Neural crest cell (in vitro differentiated cells): ENCODE measurements at regions not wholly inside any gene's neighbourhood (a gene's known extent, or its start where the extent isn't known, plus 50 kb on each side); places are given as distances from the start of the nearest gene placed in this dataset.
"Not testable (repeated sequence)": the region's sequence is repeated elsewhere in the genome, so short reads cannot be mapped to it uniquely, and the experiment has no call there.

Source experiments
- DNase-seq: peaks from one replicate; pipeline ENCODE4 v3.0.0; 2021; ENCODE audit warnings: low read depth, mixed read lengths, low spot score
- H3K27ac Mint-ChIP-seq: one replicate; pipeline ENCODE4 v1.8.0; 2021; ENCODE audit warnings: mild to moderate bottlenecking, mixed read lengths; ENCODE audit not compliant: unreplicated experiment
- H3K27me3 Mint-ChIP-seq: 2 replicates; pipeline ENCODE4 v1.8.0; 2021; ENCODE audit warnings: low read depth, mild to moderate bottlenecking, mixed read lengths
- H3K36me3 Mint-ChIP-seq: 2 replicates; pipeline ENCODE4 v1.8.0; 2021; ENCODE audit warnings: low read depth, mild to moderate bottlenecking, mixed read lengths
- H3K4me1 Mint-ChIP-seq: 2 replicates; pipeline ENCODE4 v1.8.0; 2021; ENCODE audit warnings: mixed read lengths
- H3K4me3 Mint-ChIP-seq: one replicate; pipeline ENCODE4 v1.8.0; 2021; ENCODE audit warnings: mild to moderate bottlenecking, mixed read lengths
- H3K9me3 Mint-ChIP-seq: 2 replicates; pipeline ENCODE4 v1.8.0; 2021; ENCODE audit warnings: mixed read lengths
- CTCF ChIP-seq: fragments of 200-600 bp; sonication (generic); conservative IDR thresholded peaks from 2 replicates; pipeline ENCODE4 v1.5.0; 2021; ENCODE audit warnings: antibody characterized with exemption, mild to moderate bottlenecking

- no peak overlapping the region for H3K27ac Mint-ChIP-seq
- no peaks in the 10 kb centered on the region for H3K4me1 Mint-ChIP-seq
- no peaks in the 10 kb centered on the region for H3K27me3 Mint-ChIP-seq
- peaks cover 8% of the 10 kb centered on the region for H3K36me3 Mint-ChIP-seq
- peaks cover 18% of the 10 kb centered on the region for H3K9me3 Mint-ChIP-seq
- no peak for DNase-seq
- H3K4me3 Mint-ChIP-seq, result no peak overlapping the region
- TF ChIP-seq CTCF, result no peak
These were observed 148.2 kb downstream of the EMB start for GRCh38 chr5:50292735-50293394.

- H3K27me3 Mint-ChIP-seq, H3K27ac Mint-ChIP-seq, DNase-seq, H3K4me1 Mint-ChIP-seq, H3K36me3 Mint-ChIP-seq, H3K4me3 Mint-ChIP-seq: not testable (repeated sequence)
- H3K9me3 Mint-ChIP-seq, result peaks cover 12% of the 10 kb centered on the region
These were observed 160.6 kb downstream of the EMB start for GRCh38 chr5:50280461-50280860.
